ENCODE measurements at regions not wholly inside any gene's neighbourhood (a gene's known extent, or its start where the extent isn't known, plus 50 kb on each side); places are given as distances from the start of the nearest gene placed in this dataset.
"Not testable (repeated sequence)": the region's sequence is repeated elsewhere in the genome, so short reads cannot be mapped to it uniquely, and the experiment has no call there.

GRCh38 chr2:43004879-43005244, 212.5 kb upstream of the HAAO start:
- POLR2A ChIA-PET (ENCODE audit: low non-redundant PET) = no interaction called here
- intact Hi-C loops (cut with micrococcal nuclease; ENCODE audit: unreplicated experiment) = no loop called here
- no TSS peak for BruUV-seq (replicated peaks)
- CTCF ChIA-PET = no interaction called here
- no peaks in the 10 kb centered on the region for H3K4me1 ChIP-seq (ENCODE audit: insufficient read depth, low read length, poor library complexity, severe bottlenecking)
- TF ChIP-seq EZH2 (IDR thresholded peaks at IDR 0.05; ENCODE audit: borderline replicate concordance, low read depth, low read length, poor library complexity, severe bottlenecking) = no peak
- TF ChIP-seq, protein P1, sequence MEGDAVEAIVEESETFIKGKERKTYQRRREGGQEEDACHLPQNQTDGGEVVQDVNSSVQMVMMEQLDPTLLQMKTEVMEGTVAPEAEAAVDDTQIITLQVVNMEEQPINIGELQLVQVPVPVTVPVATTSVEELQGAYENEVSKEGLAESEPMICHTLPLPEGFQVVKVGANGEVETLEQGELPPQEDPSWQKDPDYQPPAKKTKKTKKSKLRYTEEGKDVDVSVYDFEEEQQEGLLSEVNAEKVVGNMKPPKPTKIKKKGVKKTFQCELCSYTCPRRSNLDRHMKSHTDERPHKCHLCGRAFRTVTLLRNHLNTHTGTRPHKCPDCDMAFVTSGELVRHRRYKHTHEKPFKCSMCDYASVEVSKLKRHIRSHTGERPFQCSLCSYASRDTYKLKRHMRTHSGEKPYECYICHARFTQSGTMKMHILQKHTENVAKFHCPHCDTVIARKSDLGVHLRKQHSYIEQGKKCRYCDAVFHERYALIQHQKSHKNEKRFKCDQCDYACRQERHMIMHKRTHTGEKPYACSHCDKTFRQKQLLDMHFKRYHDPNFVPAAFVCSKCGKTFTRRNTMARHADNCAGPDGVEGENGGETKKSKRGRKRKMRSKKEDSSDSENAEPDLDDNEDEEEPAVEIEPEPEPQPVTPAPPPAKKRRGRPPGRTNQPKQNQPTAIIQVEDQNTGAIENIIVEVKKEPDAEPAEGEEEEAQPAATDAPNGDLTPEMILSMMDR (conservative IDR thresholded peaks at IDR 0.05; ENCODE audit: low read depth, low read length) = no peak
- H3K9me3 ChIP-seq (ENCODE audit: low read depth, low read length, poor library complexity, severe bottlenecking) = no peaks in the 10 kb centered on the region
- H3K27ac ChIP-seq (ENCODE audit: low read depth, low read length, poor library complexity, severe bottlenecking) = no peak overlapping the region
- no peak for DNase-seq (ENCODE audit: low spot score)
- no peaks in the 10 kb centered on the region for H3K27me3 ChIP-seq (replicated peaks; ENCODE audit: insufficient read depth, low read depth, low read length, poor library complexity)
- no peak overlapping the region for H3K4me3 ChIP-seq (ENCODE audit: low read depth, low read length, poor library complexity, severe bottlenecking)
- H3K36me3 ChIP-seq (ENCODE audit: insufficient read depth, low read length, poor library complexity, severe bottlenecking) = no peaks in the 10 kb centered on the region

- H3K36me3 ChIP-seq (ENCODE audit: insufficient read depth, low read length, poor library complexity, severe bottlenecking); BruUV-seq (replicated peaks); H3K4me1 ChIP-seq (ENCODE audit: insufficient read depth, low read length, poor library complexity, severe bottlenecking); CTCF ChIA-PET; intact Hi-C loops (cut with micrococcal nuclease; ENCODE audit: unreplicated experiment); H3K4me3 ChIP-seq (ENCODE audit: low read depth, low read length, poor library complexity, severe bottlenecking); H3K27ac ChIP-seq (ENCODE audit: low read depth, low read length, poor library complexity, severe bottlenecking); DNase-seq (ENCODE audit: low spot score); POLR2A ChIA-PET (ENCODE audit: low non-redundant PET); H3K27me3 ChIP-seq (replicated peaks; ENCODE audit: insufficient read depth, low read depth, low read length, poor library complexity); H3K9me3 ChIP-seq (ENCODE audit: low read depth, low read length, poor library complexity, severe bottlenecking): not testable (repeated sequence)
These were observed 211.9 kb upstream of the HAAO start for GRCh38 chr2:43004126-43004865.

DNA sequence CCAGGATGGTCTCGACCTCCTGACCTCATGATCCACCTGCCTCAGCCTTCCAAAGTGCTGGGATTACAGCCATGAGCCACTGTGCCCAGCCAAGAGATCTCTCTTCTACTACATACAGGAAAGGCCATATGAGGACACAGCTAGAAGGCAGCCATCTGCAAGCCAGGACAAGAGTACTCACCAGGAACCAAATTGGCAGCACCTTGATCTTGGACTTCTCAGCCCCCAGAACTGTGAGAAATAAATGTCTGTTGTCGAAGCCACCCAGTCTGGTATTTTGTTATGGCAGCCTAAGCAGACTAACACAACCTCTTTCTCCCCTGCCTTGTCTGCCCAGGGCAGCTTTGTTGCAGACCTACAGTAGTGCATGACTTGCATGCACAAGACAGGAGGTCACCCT, 211.3 kb upstream of the HAAO start:
- Histone ChIP-seq H3K27me3 (replicated peaks; ENCODE audit: insufficient read depth, low read depth, low read length, poor library complexity) (no peaks in the 10 kb centered on the region), H3K9me3 (ENCODE audit: low read depth, low read length, poor library complexity, severe bottlenecking) (no peaks in the 10 kb centered on the region), H3K27ac (ENCODE audit: low read depth, low read length, poor library complexity, severe bottlenecking) (no peak overlapping the region), H3K36me3 (ENCODE audit: insufficient read depth, low read length, poor library complexity, severe bottlenecking) (no peaks in the 10 kb centered on the region), H3K4me1 (ENCODE audit: insufficient read depth, low read length, poor library complexity, severe bottlenecking) (no peaks in the 10 kb centered on the region), H3K4me3 (ENCODE audit: low read depth, low read length, poor library complexity, severe bottlenecking) (no peak overlapping the region)
- ChIA-PET POLR2A (ENCODE audit: low non-redundant PET) (interaction anchor here (0.6 kb wide), 1 partner anchor 26 kb away, joined by 5 read pairs; no protein-coding TSS in a partner anchor), CTCF (no interaction called here)
- intact Hi-C loops (cut with micrococcal nuclease; ENCODE audit: unreplicated experiment) = no loop called here
- DNase-seq (ENCODE audit: low spot score) = no peak
- TF ChIP-seq, protein P1 (conservative IDR thresholded peaks at IDR 0.05; ENCODE audit: low read depth, low read length) = no peak
- no peak for TF ChIP-seq EZH2 (IDR thresholded peaks at IDR 0.05; ENCODE audit: borderline replicate concordance, low read depth, low read length, poor library complexity, severe bottlenecking)
- no TSS peak for BruUV-seq (replicated peaks)
